ENCODE measurements at regions not wholly inside any gene's neighbourhood (a gene's known extent, or its start where the extent isn't known, plus 50 kb on each side); places are given as distances from the start of the nearest gene placed in this dataset.
"Not testable (repeated sequence)": the region's sequence is repeated elsewhere in the genome, so short reads cannot be mapped to it uniquely, and the experiment has no call there.

GRCh38 chr5:63201738-63202137 is 623.1 kb downstream of the LRRC70 start:
- no peak for DNase-seq

GRCh38 chr5:63194126-63194525 is 615.5 kb downstream of the LRRC70 start:
- DNase-seq = no peak

GRCh38 chr5:63180190-63180589 is 601.6 kb downstream of the LRRC70 start:
- not testable (repeated sequence) for DNase-seq

- DNase-seq = no peak
These were observed 597.2 kb downstream of the LRRC70 start for GRCh38 chr5:63175850-63176249.

- DNase-seq = no peak
These were observed 591.9 kb downstream of the LRRC70 start for GRCh38 chr5:63170486-63170885.

GRCh38 chr5:63164838-63165535 is 586.4 kb downstream of the LRRC70 start:
- no peak for DNase-seq

- no peak for DNase-seq
These were observed 585.7 kb downstream of the LRRC70 start for GRCh38 chr5:63164339-63164738.

GRCh38 chr5:63155310-63155631 is 576.7 kb downstream of the LRRC70 start:
- no peak for DNase-seq

- DNase-seq = no peak
These were observed 576.1 kb downstream of the LRRC70 start for GRCh38 chr5:63154476-63155309.

- DNase-seq = no peak
These were observed 574.3 kb downstream of the LRRC70 start for GRCh38 chr5:63152871-63153270.

GRCh38 chr5:63145167-63145566 is 566.5 kb downstream of the LRRC70 start:
- no peak for DNase-seq

GRCh38 chr5:63141591-63141990 is 563.0 kb downstream of the LRRC70 start:
- DNase-seq = no peak

GRCh38 chr5:63135291-63135690 is 556.7 kb downstream of the LRRC70 start:
- no peak for DNase-seq

GRCh38 chr5:63131626-63132285 is 553.1 kb downstream of the LRRC70 start:
- DNase-seq = no peak

- no peak for DNase-seq
These were observed 550.1 kb downstream of the LRRC70 start for GRCh38 chr5:63128761-63129160.

GRCh38 chr5:63128018-63128417 is 549.4 kb downstream of the LRRC70 start:
- DNase-seq = no peak

GRCh38 chr5:63127054-63127453 is 548.4 kb downstream of the LRRC70 start:
- DNase-seq = no peak

GRCh38 chr5:63125862-63126261 is 547.2 kb downstream of the LRRC70 start:
- no peak for DNase-seq

- DNase-seq = no peak
These were observed 546.8 kb downstream of the LRRC70 start for GRCh38 chr5:63125392-63125791.

GRCh38 chr5:63124266-63124665 is 545.6 kb downstream of the LRRC70 start:
- DNase-seq = no peak

GRCh38 chr5:63121471-63121870 is 542.9 kb downstream of the LRRC70 start:
- DNase-seq = no peak

- no peak for DNase-seq
These were observed 539.6 kb downstream of the LRRC70 start for GRCh38 chr5:63118221-63118620.

GRCh38 chr5:63111891-63112290 is 533.3 kb downstream of the LRRC70 start:
- no peak for DNase-seq
